NCI-H2029 treated with DMSO at 0.1 percent for 48 hours (cell line): ENCODE measurements at regions not wholly inside any gene's neighbourhood (a gene's known extent, or its start where the extent isn't known, plus 50 kb on each side); places are given as distances from the start of the nearest gene placed in this dataset.

Experiments
- DNase-seq: peaks from one replicate; lab custom pipeline; 2025; lab: John Stamatoyannopoulos, UW

GRCh38 chr12:105843561-105843960 lies 295.2 kb downstream of the NUAK1 start:
- no peak for DNase-seq

- no peak for DNase-seq
Observed at GRCh38 chr12:105843986-105844760, 294.6 kb downstream of the NUAK1 start.

- DNase-seq, result no peak
Observed at GRCh38 chr12:105846331-105846730, 292.4 kb downstream of the NUAK1 start.

GRCh38 chr12:105847068-105847467 lies 291.7 kb downstream of the NUAK1 start:
- DNase-seq, result no peak

GRCh38 chr12:105848286-105848685 lies 290.5 kb downstream of the NUAK1 start:
- no peak for DNase-seq

GRCh38 chr12:105850103-105850968 lies 288.4 kb downstream of the NUAK1 start:
- no peak for DNase-seq

- DNase-seq, result no peak
Observed at GRCh38 chr12:105852496-105852895, 286.3 kb downstream of the NUAK1 start.

GRCh38 chr12:105852951-105853350 lies 285.8 kb downstream of the NUAK1 start:
- DNase-seq, result no peak

GRCh38 chr12:105854071-105854470 lies 284.7 kb downstream of the NUAK1 start:
- DNase-seq, result no peak

GRCh38 chr12:105855361-105856047 lies 283.2 kb downstream of the NUAK1 start:
- peak; percentile 18 for DNase-seq

GRCh38 chr12:105856048-105856405 lies 282.7 kb downstream of the NUAK1 start:
- no peak for DNase-seq

GRCh38 chr12:105858981-105859710 lies 279.6 kb downstream of the NUAK1 start:
- no peak for DNase-seq

- DNase-seq, result peak; percentile 99
Observed at GRCh38 chr12:105860561-105861207, 278.1 kb downstream of the NUAK1 start.

GRCh38 chr12:105861227-105861626 lies 277.5 kb downstream of the NUAK1 start:
- DNase-seq, result peak; percentile 98

- no peak for DNase-seq
Observed at GRCh38 chr12:105862163-105862821, 276.5 kb downstream of the NUAK1 start.

- no peak for DNase-seq
Observed at GRCh38 chr12:105864316-105864715, 274.4 kb downstream of the NUAK1 start.

GRCh38 chr12:105864901-105865300 lies 273.9 kb downstream of the NUAK1 start:
- no peak for DNase-seq

- no peak for DNase-seq
Observed at GRCh38 chr12:105865886-105866285, 272.9 kb downstream of the NUAK1 start.

GRCh38 chr12:105874121-105874520 lies 264.6 kb downstream of the NUAK1 start:
- no peak for DNase-seq

GRCh38 chr12:105876396-105876927 lies 262.3 kb downstream of the NUAK1 start:
- no peak for DNase-seq

GRCh38 chr12:105878964-105879363 lies 259.8 kb downstream of the NUAK1 start:
- DNase-seq, result no peak
